GM21360 (cell line): ENCODE measurements at regions not wholly inside any gene's neighbourhood (a gene's known extent, or its start where the extent isn't known, plus 50 kb on each side); places are given as distances from the start of the nearest gene placed in this dataset.

ENCODE experiments used
- ATAC-seq: cut with Tn5 transposase; IDR thresholded peaks from one replicate; pipeline ENCODE4 v1.9.1; 2021; ENCODE audit warnings: mild to moderate bottlenecking, moderate library complexity; ENCODE audit not compliant: unreplicated experiment

- ATAC-seq, result no peak
Measured at GRCh38 chr4:19375136-19375804, 876.4 kb upstream of the SLIT2 start.

DNA sequence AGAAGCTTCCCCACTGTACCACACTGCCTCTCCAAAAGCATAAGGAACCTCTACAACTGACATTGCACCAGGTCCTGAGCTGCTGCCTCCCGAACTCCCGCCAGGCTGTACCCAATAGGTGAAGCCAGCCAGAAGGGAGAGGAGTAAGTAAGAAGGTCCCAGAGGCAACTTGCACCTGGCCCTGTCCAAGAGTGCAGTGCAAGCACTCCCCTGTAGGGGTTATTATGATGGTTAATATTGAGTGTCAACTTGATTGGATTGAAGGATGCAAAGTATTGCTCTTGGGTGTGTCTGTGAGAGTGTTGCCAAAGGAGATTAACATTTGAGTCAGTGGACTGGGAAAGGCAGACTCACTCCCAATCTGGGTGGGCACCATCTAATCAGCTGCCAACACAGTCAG lies 879.3 kb upstream of the SLIT2 start:
- no peak for ATAC-seq

- no peak for ATAC-seq
Measured at GRCh38 chr4:19368800-19369199, 882.9 kb upstream of the SLIT2 start.

DNA sequence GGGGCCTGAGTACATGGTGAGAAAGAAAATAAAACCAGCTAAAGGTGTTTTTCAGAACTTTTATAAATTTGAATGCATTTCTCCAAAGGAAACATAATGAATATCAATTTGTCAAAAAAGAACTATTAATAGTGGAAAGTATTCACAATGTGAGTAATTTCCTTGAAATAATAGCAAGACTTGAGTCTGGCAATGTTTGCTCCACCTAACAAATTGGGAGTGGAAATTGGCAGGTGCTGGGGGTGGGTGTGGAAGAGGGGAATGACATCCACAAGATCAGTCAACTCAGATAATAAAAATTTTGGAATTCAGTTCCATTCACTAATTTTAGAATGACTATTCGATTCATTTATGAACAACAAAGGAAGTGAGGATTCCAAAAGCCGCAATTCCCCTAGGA lies 884.8 kb upstream of the SLIT2 start:
- no peak for ATAC-seq

DNA sequence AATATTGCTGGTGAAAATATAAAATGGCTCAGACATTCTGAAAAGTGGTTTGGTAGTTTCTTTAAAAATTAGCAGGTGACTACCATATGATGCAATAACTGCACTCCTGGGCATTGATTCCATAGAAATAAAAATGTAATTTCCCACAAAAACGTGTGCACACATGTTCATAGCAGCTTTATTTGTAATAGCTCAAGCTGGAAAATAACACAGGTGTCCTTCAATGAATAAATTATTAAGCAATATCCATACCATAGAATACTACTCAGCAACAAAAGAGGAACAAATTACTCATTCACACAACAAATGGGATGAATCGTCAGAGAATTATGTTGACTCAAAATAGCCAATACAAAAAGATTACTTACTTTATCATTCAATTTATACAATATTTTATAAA lies 893.7 kb upstream of the SLIT2 start:
- ATAC-seq, result no peak

GRCh38 chr4:19349416-19349815 lies 902.3 kb upstream of the SLIT2 start:
- ATAC-seq, result no peak

DNA sequence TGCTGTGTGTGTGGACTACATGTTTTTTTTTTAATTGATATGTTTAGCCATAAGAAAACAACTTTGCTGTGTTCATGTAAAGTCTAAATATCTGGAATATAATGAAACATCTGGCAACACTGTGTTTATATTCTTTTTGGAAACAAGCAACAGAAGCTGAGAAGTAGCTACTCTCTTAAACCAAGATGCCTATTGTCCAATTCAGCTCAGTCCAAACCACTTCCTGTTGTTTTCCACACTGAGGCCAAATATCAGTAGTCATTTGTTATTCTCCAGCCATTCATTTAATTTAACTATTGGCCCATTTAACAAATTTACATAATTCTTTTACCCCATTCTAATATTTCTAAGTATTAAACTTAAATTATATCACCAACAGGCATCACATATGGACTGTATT lies 903.0 kb upstream of the SLIT2 start:
- ATAC-seq, result no peak

- ATAC-seq, result no peak
Measured at GRCh38 chr4:19346636-19347035, 905.1 kb upstream of the SLIT2 start.

GRCh38 chr4:19329631-19330030 lies 922.1 kb upstream of the SLIT2 start:
- no peak for ATAC-seq

GRCh38 chr4:19329077-19329476 lies 922.6 kb upstream of the SLIT2 start:
- no peak for ATAC-seq

DNA sequence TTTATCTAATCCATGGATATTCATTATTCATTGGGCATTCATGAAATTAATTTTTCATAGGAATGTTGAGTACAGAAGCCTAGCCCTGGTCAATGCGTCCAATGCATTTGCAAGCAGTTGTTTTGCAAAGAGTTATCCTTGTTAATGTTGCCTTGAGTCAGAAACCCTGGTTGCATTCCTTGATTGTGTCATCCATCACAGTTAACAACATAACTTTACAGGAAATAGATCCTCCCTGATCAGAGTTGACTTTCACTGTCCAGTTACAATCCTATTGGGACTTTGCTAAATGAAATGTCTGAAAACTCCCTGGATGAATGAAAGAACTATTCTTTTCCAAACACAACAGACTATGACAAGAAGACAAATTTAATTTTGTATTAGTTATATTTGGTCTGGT lies 924.3 kb upstream of the SLIT2 start:
- no peak for ATAC-seq

- no peak for ATAC-seq
Measured at GRCh38 chr4:19324184-19324583, 927.5 kb upstream of the SLIT2 start.

DNA sequence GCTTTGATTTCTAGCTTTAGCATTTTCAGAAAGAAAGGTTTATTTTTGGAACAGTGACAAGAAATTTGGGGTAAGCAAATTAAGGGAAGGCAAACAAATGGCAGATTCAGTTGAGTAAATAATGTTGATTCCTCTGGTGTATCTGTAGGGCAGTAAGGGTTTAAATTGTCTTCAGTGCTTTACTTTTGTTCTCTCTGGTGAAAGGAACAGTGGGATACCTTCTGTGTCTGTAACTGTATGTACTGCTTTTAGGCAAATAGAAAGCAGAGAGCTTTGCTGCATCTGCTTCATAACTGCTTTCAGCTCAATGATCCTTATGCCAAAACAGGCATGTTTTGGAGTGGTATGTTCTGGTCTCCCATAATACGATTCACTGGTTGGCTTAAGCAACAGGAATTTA lies 932.1 kb upstream of the SLIT2 start:
- ATAC-seq, result no peak

DNA sequence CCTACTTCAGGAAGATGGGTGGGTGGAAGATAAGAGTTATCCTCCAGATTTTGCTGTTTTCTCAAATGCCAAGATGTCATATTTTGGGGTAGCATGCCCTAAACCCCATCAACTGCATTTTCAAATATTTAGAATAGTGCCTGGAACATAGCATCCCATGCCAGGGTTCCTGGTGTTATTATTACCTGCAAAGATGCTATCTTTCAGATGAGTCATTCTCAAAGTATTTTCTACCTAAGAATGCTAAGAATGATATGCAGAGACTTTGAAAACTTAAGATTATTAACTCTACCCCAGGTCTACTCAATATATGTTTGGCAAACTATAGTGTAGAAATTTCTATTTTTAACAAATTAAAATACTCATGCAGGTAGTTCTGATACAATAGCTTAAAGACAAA lies 934.3 kb upstream of the SLIT2 start:
- ATAC-seq, result no peak

- no peak for ATAC-seq
Measured at GRCh38 chr4:19314116-19314515, 937.6 kb upstream of the SLIT2 start.

DNA sequence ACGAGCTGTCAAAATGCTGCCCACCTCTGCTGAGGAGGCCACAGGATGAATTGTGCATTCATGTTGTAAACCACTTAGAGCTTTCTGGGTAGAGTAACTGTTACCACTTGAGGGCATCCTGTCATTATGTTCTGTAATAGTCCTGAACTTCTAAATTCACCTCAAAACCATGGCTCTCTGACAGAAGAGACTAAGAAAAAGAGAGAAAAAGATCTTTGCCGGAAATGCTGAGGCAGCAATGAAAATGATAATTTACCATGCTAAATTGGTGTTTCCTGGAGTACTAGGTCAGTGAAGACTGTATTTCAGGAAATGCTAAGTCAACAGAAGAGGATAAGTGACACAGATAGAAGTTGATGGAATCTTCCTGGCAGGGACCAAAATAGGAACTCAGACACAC lies 942.3 kb upstream of the SLIT2 start:
- ATAC-seq, result no peak

DNA sequence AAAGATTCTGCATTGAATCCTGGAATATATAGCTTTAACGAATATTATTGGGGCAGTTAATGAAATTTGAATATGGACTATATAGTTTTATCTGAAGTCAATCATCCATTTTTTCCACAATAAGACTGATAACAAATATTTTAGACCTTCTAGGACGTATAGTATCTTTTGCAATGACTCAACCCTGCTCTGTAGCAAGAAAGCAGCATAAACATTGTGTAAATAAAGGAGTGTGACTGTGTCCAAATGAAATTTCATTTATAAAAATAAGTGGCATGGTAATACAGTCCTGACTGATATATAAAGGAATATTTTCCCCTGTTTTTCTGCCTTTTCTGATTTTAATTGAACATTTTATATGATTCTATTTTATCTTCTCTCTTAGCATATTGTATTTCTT lies 947.7 kb upstream of the SLIT2 start:
- no peak for ATAC-seq

- no peak for ATAC-seq
Measured at GRCh38 chr4:19301527-19301926, 950.2 kb upstream of the SLIT2 start.

GRCh38 chr4:19300213-19300612 lies 951.5 kb upstream of the SLIT2 start:
- no peak for ATAC-seq

- ATAC-seq, result no peak
Measured at GRCh38 chr4:19298998-19299397, 952.7 kb upstream of the SLIT2 start.

- ATAC-seq, result no peak
Measured at GRCh38 chr4:19293781-19294180, 957.9 kb upstream of the SLIT2 start.

- no peak for ATAC-seq
Measured at GRCh38 chr4:19293080-19293479, 958.6 kb upstream of the SLIT2 start.

GRCh38 chr4:19286924-19287323 lies 964.8 kb upstream of the SLIT2 start:
- no peak for ATAC-seq
